Fibroblast of skin of back (primary cell): ENCODE measurements at regions not wholly inside any gene's neighbourhood (a gene's known extent, or its start where the extent isn't known, plus 50 kb on each side); places are given as distances from the start of the nearest gene placed in this dataset.
"Not testable (repeated sequence)": the region's sequence is repeated elsewhere in the genome, so short reads cannot be mapped to it uniquely, and the experiment has no call there.

ENCODE experiments used
- DNase-seq: peaks from one replicate; pipeline ENCODE4 v3.0.0-alpha.2; 2013

DNA sequence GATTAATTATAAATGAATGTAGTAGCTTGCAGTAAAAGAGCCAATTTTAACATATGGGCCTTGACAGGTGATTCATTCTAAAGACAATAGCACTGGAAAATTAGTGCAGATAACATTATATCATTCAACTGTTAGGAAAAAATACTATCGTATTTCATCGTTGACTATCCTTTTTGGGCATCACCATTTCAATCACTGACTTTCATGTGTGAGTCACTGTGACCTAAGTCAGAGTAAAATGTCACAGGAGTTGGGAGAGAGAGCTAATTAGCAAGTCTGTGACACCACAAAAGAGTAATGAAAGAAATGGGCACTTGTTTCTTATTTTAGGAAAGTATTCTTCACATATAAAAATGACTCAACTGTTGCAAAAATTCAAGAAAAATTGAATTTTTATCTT lies 253.8 kb upstream of the CNTN5 start:
- DNase-seq: no peak

DNA sequence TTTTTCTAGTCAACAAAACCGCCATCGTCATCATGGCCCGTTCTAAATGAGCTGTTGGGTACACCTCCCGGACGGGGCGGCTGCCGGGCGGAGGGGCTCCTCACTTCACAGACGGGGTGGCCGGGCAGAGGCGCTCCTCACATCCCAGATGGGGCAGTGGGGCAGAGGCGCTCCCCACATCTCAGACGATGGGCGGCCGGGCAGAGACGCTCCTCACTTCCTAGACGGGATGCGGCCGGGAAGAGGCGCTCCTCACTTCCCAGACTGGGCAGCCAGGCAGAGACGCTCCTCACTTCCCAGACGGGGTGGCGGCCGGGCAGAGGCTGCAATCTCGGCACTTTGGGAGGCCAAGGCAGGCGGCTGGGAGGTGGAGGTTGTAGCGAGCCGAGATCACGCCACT lies 250.7 kb upstream of the CNTN5 start:
- DNase-seq: not testable (repeated sequence)

DNA sequence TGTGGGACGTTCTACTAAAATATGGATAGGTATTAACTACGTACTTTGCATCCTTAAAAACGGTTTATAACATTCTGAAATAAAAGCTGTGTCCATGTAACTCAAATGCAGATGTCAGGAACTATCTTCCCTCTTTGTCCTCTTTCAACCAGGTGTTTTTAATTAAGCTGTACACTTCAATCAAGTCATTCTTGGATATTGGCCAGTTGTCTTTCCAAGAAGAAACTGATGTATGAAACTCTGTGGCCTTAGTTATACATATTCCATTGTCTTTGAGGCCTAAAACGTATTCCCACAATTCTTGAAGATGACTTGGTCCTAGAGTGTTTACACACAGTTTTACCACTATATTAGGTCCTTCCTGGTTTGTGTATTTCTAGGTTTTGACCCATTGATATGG lies 249.0 kb upstream of the CNTN5 start:
- DNase-seq: no peak

DNA sequence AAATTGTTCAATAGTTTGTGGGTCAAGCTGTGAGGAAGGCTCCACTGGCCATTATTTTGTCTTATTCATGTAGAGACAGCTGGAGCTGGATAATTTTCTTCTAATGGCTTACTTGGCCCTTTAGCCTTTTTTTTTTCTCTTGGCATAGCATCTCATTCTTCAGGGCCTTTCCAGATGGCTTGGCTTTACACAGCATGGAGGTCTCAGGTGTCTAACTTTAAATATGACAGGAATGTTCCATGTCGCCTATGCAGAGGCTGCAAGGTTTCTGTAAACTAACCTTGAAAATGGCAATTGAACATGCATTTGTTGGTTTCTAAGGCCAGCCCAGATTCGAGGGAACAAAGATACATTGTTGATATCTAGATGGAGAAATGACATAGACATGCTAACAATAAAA lies 247.9 kb upstream of the CNTN5 start:
- DNase-seq: no peak

DNA sequence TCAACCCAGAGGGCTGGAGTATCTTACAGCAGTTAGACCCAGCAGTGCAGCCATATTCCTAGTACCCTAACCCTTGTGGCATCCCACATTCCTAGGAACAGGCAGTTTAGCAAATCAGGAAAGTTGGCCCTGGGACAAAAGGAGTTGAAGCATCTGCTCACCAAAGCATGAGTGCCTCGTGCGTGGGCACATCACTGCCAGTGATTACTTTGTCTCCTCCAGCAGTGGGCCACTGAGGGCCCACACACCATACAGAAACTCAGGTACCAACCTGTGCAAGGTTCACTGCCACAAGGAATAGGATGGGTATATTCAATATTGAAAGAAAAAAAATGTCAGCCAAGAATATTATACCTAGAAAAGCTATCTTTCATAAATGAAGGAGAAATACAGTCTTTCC lies 227.5 kb upstream of the CNTN5 start:
- no peak for DNase-seq

DNA sequence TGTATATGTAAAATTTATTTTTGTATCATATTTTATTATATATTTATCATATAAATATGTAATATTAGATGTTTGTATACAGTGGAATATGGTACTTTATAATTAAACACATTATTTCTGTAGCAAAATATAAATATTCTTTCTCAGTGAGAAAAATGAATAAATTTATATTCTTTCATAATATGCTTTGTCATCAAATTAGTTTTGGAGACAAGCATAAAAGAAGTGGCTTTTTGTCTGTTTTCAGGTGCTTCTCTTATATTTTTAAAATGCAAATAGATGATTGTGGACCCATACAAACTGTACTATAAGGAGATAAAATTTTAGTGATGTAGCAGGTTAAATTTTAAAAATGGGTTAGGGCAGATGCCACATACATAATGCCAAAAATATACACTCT lies 222.4 kb upstream of the CNTN5 start:
- no peak for DNase-seq

DNA sequence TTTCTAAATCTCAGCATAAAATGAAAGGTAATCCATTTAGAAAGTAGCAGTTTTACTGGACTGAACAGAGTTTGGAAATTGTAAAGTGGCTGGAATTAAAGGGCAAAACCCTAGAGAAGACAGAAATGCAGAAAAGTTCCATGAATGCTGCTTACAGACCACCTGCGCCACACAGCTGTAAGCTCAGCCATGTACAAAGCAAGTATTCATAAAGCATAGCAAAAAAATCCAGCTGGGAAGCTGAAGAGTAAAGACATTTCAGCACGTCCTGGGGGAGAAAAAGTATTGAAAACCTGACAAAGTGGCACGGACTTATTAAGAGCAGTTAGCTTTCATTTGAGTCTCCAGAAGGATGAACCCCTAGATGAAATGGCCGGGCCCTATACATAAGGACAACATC lies 220.1 kb upstream of the CNTN5 start:
- DNase-seq: no peak

DNA sequence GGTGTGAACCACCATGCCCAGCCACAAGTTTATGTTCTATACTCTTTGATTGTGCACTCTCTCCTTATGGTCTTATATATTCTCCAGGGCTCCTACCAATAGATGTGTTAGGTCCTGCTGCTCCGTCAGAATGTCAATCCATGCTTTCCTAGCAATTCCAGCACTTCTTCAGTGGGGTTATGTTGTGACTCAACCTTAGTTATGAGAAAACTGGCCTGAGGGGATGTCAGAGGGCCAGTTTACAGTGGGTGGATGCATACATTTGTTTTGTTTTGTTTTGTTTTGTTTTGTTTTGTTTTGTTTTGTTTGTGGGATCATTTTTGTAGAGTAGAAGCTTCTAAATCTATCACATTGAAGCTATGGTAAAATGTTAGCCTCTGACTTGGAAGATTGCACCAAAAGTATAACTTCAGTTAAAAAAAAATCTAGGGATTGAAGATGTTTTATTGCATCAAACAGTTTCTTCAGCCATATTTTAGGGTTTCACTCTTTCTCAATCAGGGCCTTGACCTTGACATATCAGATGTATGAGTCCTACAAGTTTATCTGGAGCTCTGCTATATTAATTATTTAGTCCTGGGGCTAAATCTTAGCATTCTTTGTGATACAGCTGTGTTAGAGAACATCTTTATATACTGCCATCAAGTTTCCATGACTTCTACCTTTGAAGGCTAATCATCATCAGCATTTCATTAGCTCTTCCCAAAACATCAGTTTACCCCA lies 191.6 kb upstream of the CNTN5 start:
- no peak for DNase-seq

DNA sequence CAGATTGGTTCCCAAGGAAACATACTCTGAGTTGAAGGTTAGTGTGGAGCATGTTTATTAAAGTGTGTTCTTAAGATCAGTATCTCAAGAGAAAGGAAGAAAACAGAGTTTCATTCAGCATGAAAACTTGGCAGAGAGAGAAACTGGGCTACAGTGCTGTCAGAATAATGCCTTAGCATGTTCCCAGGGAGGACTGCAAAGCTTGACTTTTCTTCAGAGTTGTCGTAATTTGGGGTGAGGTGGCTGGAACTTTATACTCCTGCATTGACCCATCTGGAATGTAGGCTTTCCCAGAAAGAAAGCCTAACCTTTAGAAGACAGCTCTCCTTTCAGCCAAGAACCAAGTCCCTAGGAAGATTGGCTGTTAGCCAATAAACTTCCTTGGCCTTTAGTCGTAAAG lies 190.8 kb upstream of the CNTN5 start:
- no peak for DNase-seq

DNA sequence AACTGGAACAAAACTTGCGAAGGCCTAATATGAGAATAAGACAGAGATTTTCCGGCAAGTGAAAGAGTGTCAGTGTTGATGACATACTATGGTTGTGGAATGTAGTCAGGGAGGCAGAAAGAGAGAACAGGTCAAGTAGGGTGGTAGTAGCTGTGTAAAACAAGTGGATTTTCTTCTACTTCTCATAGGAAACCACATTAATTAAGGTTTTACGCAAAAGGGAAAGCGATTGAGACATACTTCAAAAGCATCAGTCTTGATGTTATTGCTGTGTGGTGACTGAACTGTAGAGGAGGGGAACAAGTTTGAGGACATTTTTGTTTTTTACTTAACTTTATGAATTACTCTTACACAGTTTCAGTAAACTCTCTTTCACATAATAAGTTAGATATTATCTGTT lies 186.0 kb upstream of the CNTN5 start:
- DNase-seq: no peak

DNA sequence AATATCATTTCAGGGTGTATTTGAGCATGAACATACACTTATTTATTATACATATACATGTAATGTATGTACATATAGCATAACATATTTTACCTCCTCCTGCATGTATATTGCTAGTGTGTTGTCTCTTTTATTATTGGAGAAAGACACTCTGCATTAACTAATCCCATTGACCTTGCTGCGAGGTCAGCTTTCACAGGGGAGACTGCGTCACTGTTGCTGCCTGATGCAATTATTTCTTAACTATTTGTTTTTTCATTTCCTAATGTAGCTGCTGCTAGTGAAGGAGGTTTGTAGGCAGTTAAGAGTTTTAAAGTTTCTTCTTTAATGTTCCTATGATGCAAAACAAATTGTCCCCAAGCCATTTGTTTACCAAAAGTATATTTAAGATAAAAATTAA lies 185.4 kb upstream of the CNTN5 start:
- DNase-seq: no peak

DNA sequence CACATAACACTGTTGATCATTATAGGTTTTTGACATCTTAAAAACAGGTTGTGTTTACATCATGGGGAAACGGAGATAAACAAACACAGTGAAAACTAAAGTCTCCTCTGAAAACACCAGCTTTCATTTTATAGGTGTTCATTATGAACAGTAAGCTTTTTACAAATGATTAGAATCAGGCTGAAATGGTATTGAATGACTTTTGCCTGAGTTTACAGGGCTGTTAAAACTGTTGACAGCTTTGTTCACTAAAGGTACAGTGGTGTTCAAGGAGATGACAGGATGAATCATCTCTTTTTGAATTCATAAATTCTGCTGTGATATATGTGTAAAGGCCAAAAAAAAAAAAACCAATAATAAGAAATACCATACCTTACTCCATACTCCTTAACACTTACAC lies 184.6 kb upstream of the CNTN5 start:
- no peak for DNase-seq

DNA sequence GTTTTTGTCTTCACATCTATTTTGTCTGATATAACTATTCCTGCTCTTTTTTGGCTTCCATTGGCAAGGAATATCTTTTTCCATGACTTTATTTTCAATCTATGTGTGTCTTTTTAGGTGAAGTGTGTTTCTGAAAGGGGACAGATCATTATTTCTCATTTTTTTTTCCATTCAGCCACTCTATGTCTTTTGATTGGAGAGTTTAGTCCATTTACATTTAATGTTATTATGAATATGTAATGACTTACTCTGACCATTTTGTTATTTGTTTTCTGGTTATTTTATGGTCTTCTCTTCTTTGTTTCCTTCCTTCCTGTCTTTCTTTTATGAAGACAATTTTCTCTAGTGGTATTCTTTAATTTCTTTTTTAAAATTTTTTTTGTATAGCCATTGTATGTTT lies 178.6 kb upstream of the CNTN5 start:
- no peak for DNase-seq

DNA sequence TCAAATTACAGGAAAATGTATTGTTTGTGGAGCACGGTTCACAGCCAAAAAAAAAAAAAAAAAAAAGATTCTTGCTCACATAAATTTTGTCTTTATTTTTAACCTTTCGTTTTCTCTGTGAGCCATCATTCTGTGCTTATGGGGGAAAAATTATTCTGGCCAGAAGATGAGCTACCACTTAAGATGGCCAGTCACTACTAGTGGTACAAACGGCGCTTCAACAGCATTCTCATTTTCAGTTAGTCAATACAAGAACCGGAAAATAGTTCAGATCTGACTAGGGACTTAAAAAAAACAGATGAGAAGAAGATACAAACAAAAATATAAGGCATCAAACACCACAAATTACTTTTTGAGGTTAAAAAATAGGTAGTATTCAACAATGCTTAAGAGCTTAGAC lies 158.6 kb upstream of the CNTN5 start:
- DNase-seq: no peak

DNA sequence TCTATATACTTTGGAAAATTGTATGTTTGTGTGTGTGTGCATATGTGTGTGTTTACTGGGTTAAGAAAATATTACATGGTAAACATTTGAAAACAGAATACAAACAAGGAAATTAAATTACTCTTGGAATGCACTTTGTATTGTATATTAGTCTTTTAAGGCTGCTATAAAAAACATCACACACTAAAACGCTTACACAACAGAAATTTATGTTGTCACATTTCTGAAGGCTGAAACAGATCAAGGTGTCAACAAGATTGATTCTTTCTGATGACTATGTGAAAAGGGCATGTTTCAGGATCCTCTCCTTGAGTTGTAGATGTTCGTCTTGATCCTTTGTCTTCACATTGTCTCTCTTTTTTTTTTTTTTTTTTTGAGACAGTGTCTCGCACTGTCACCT lies 149.1 kb upstream of the CNTN5 start:
- no peak for DNase-seq

DNA sequence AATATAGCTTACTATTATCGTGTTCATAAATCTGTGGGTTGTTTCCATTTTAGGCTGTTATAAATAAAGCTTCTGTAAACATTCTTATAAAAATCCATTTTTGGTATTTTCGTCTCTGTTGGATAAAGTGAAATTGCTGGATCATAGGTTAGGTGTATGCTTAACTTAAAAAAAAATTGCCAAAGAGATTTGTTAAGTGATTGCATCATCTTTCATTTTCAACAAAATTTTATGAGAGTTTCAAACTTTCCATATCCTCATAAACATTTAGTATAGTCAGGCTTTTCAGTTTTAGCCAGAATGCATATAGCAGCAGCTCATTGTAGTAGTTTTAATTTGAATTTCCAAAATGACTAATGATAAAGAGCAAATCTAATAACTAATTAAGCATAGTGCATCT lies 146.7 kb upstream of the CNTN5 start:
- DNase-seq: no peak

DNA sequence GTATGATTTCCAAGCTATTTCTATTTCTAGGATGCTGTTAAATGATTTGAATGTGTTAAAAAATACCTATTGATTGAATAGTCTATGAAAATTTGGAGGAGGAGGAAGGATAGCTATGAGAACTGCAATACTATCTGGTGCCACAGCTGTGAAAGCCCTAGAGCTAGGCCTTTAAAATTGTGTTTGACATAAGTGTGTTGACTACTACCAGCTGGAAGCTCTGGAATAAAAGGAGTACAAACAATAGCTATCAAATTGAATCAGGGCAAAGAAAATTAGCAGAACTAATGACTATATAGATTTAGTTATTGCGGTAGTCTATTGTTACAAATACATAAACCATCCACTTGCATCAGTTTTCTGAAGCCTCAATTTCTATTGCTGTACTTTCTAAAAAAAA lies 124.8 kb upstream of the CNTN5 start:
- DNase-seq: no peak

DNA sequence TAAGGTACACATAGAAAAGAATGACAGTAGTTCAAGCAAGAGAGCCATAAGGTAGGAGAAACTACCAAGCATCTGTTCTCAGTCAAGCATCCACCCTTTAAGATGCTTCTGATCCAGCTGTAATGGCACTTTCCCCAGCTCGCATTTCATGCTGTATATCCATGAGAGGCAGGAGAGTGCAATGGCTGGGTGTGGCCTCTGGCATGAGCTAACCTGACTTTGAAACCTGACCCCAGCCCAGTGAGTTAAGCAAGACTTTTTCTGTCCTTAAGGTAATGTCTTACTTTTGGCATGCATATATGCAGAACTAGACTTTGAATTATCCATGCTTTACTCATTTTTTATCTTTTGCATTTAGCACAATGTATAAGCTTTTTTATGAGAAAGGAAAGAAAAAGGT lies 79.8 kb upstream of the CNTN5 start:
- DNase-seq: no peak

DNA sequence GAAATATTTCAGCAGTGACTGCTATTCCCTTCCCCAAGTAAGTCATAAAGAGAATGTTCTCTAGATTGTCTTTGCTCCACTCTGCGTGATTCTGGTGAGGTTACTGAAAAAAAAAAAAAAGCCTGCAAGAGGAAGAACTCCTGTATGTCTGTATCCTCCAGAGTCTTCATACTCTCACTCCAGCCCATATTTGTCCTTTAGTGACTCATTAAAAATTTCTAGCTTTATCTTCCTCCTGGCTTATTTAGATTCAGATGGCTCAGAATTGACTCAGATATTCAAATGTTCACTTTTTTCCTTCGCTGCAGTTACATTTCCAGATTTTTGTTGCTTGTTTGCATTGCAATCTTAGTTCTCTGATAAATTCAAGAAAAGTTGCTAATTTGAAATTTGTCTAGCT lies 76.3 kb upstream of the CNTN5 start:
- DNase-seq: peak; percentile 34

DNA sequence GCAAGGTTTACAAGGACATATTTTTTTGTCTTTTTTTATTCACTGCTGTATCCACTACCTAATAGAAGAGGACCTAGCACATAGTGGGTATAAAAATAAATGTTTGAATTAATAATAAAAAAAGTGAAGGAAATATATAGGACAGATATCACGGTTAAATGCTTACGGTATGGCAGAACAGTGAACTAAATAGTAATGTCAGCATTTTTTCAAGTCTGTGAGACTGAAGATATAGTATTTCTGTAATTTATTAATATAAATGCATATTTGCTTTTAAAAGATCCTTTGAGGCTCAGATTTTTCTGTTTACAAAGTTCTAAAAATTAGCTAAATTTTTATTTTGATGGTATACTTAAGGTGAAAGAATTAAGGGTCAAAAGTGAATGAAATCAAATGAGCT lies 68.6 kb upstream of the CNTN5 start:
- no peak for DNase-seq

DNA sequence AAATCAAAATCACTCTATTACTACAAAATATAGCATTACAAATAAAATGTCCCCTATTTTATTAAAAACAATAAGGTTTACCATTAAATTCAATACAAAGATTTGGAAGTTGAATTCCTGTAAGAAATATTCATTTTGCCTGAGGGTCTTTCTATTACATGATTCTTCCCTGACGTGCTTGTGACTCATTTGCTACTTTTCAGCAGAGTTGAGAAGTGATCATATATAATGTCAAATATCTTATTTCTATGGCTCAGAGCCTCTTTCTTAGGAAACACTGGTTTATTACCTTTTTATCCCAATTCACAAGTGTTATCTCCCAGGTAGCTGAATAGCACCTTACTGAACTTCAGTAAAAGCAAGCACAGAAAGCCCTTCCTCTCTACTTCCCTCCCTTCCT lies 65.2 kb upstream of the CNTN5 start:
- DNase-seq: peak; percentile 6

DNA sequence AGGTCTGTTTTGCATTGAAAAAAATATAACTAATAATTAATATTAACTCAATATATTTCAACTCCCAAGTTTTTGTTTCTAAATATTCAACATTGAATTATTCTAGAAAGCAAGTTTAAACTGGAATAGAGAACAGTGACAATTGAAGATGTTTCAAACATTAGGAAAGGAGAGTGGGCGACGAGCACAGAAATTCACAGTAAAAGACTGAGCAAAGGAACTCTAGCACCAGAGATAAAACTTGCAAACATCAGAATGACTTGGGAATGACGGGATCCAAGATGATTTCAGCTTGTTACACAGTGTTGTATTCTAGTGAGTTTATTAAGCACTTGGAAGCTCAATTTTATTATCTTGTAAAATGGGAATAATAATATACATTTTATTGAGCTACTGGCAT lies 56.6 kb upstream of the CNTN5 start:
- no peak for DNase-seq

DNA sequence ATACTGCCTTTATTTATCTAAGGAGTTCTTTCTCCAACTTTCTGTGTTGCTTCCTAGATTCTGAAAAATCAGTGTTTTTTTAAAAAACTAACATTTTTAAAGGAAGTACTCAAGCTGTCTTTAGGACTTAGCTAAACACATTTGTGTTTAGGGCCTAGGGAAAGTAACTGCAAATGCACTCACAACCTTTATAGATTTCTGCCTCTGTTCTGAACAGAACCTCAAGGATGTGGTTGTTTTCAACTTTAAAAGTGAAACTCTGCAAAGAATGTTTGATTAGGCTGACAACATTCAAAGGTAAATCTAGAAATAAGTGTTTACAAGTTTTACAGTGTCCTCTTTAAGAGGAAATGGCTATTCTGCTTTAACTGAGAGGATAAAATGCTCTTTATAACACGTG lies 55.4 kb upstream of the CNTN5 start:
- DNase-seq: no peak

DNA sequence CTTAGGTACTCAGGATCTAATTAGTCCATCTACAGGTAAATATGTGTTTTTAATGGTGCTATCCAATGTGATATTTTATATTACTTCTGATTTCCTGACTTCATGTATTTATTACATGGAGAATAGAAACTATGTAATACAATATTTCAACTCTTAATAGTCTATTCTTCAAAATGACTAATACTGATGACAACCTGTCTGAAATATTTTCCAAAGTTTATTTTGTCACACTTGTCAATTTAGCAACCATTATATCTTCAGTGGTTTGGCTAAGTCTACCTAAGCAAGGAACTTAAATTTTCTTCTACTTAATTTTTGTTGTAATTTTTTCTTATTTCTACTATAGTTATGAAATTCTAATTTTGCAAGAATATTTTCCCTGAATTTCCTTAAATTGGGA lies 55.0 kb upstream of the CNTN5 start:
- no peak for DNase-seq

DNA sequence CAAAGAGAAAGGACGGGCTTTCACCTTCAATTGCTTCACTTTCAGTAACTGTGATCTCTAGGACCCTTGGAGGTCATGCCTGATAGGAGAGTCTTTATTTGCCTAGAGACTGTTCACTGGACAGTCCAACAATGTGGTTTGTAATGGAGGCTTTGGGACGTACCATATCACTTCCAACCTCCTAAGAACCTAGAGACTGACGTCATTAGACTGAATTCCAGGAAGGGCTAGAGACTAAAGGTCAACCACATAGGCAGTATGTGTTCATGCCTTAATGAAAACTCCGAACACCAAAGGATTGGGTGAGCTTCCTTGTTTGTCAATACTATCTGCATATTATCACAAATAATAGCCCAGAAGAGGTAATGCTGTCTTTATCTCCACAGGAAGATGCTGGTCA lies 53.7 kb upstream of the CNTN5 start:
- no peak for DNase-seq
